ENCODE measurements at regions not wholly inside any gene's neighbourhood (a gene's known extent, or its start where the extent isn't known, plus 50 kb on each side); places are given as distances from the start of the nearest gene placed in this dataset.
A peak's percentile ranks its signal among the peaks of the same experiment; 100 is the strongest.

GRCh38 chr6:158906926-158907325 lies 87.8 kb upstream of the EZR start (continued):
- TF ChIP-seq E4F1 (IDR thresholded peaks at IDR 0.05; ENCODE audit: borderline replicate concordance, partially characterized antibody): no peak
- no peak for TF ChIP-seq ZNF592 (IDR thresholded peaks at IDR 0.05)
- TF ChIP-seq ZZZ3 (IDR thresholded peaks at IDR 0.05; ENCODE audit: control insufficient read depth, insufficient read length, low read depth): no peak

- peak; percentile 99 for TF ChIP-seq CBX5 (IDR thresholded peaks at IDR 0.05; ENCODE audit: low read depth)
- TF ChIP-seq RELB (IDR thresholded peaks at IDR 0.05; ENCODE audit: low read depth): peak; percentile 57
- TF ChIP-seq KDM1A (IDR thresholded peaks at IDR 0.05; ENCODE audit: borderline replicate concordance): no peak
- FAIRE-seq (peak; percentile 18), ATAC-seq (no peak), DNase-seq (ENCODE audit: low read depth, low spot score) (no peak)
- no peak overlapping the region for H2AFZ ChIP-seq (ENCODE audit: control insufficient read depth, low read depth, low read length)
- H3K27me3 ChIP-seq (replicated peaks in 1 of 2; ENCODE audit: control insufficient read depth in 2 of 2, insufficient read depth in 2 of 2, low read length in 1 of 2): no peaks in the 10 kb centered on the region
- H3K4me3 ChIP-seq: no peak overlapping the region
- H3K9ac ChIP-seq (ENCODE audit: control insufficient read depth, insufficient read depth, low read length): no peak overlapping the region
- ChIA-PET CTCF (interaction anchor here (0.8 kb wide), 1 partner anchor 11 kb away, joined by 4 read pairs; no protein-coding TSS in a partner anchor), SMC1A (ENCODE audit: uncharacterized antibody, unreplicated experiment) (interaction anchor here (0.8 to 1.9 kb wide), 4 partner anchors 15 to 38 kb away, joined by 3 to 8 read pairs (median 4); no protein-coding TSS in a partner anchor), RAD21 (ENCODE audit: unreplicated experiment) (no interaction called here), POLR2A (interaction anchor here (1.7 kb wide), 1 partner anchor 35 kb away, joined by 7 read pairs; no protein-coding TSS in a partner anchor)
- H3K4me2 ChIP-seq (ENCODE audit: control insufficient read depth, insufficient read depth): no peak overlapping the region
- no peaks in the 10 kb centered on the region for H3K36me3 ChIP-seq (ENCODE audit: control insufficient read depth in 2 of 2, insufficient read depth in 2 of 2, low read length in 1 of 2)
- H3K27ac ChIP-seq (ENCODE audit: control insufficient read depth, insufficient read depth): no peak overlapping the region
- no TSS peak for BruUV-seq (replicated peaks)
- no peaks in the 10 kb centered on the region for H3K79me2 ChIP-seq (ENCODE audit: control insufficient read depth, insufficient read depth, low read length)
- in situ Hi-C loops (cut with MboI) (no loop called here), intact Hi-C loops (cut with micrococcal nuclease; ENCODE audit: unreplicated experiment) (no loop called here)
- peaks cover 8% of the 10 kb centered on the region; the same call in 2 of the 3 replicates for H3K9me3 ChIP-seq (replicated peaks; ENCODE audit: control insufficient read depth, insufficient read depth, low read length)
- 52% methylated on average over 2 of the region's 2 CpGs for WGBS (ENCODE audit: insufficient coverage, insufficient replicate concordance, low lambda C conversion rate, missing lambda C conversion rate)
- H4K20me1 ChIP-seq (ENCODE audit: control insufficient read depth, insufficient read depth): no peaks in the 10 kb centered on the region
- peaks cover 8% of the 10 kb centered on the region for H3K4me1 ChIP-seq (ENCODE audit: control insufficient read depth, insufficient read depth, low read length)
Measured at GRCh38 chr6:158905277-158905676, 86.1 kb upstream of the EZR start.
